ENCODE measurements at regions not wholly inside any gene's neighbourhood (a gene's known extent, or its start where the extent isn't known, plus 50 kb on each side); places are given as distances from the start of the nearest gene placed in this dataset.

DNA sequence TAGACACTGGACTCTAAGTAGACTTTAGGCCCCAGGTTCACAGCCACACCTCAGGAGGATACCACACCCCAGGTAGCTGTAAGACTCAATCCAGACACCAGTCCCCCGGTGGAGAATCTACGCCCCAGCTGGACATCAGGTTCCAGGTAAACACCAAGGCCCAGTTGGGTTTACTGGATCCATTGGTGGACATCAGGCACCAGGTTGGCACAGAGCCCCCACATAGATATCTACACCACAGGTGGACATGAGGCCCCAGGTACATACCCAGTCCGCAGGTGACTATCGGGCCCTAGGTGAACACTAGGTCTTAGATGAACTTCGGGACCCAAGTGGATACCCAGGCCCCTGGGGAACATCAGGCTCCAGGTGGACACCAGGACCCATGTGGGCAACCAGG is 58.9 kb upstream of the SEPTIN5 start:
- Histone ChIP-seq H3K36me3 (replicated peaks) (no peaks in the 10 kb centered on the region), H3K27me3 (replicated peaks) (peaks cover 3% of the 10 kb centered on the region), H3K27ac (no peak overlapping the region), H3K4me3 (ENCODE audit: low read depth, low read length) (no peak overlapping the region)
- no peak for DNase-seq
- in situ Hi-C loops (cut with HindIII; ENCODE audit: low pct_ligation_motif_present, low sequenced_read_pairs), result no loop called here
- TF ChIP-seq, protein P1, sequence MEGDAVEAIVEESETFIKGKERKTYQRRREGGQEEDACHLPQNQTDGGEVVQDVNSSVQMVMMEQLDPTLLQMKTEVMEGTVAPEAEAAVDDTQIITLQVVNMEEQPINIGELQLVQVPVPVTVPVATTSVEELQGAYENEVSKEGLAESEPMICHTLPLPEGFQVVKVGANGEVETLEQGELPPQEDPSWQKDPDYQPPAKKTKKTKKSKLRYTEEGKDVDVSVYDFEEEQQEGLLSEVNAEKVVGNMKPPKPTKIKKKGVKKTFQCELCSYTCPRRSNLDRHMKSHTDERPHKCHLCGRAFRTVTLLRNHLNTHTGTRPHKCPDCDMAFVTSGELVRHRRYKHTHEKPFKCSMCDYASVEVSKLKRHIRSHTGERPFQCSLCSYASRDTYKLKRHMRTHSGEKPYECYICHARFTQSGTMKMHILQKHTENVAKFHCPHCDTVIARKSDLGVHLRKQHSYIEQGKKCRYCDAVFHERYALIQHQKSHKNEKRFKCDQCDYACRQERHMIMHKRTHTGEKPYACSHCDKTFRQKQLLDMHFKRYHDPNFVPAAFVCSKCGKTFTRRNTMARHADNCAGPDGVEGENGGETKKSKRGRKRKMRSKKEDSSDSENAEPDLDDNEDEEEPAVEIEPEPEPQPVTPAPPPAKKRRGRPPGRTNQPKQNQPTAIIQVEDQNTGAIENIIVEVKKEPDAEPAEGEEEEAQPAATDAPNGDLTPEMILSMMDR (IDR thresholded peaks at IDR 0.05; ENCODE audit: low read depth, low read length, missing control alignments), result no peak

DNA sequence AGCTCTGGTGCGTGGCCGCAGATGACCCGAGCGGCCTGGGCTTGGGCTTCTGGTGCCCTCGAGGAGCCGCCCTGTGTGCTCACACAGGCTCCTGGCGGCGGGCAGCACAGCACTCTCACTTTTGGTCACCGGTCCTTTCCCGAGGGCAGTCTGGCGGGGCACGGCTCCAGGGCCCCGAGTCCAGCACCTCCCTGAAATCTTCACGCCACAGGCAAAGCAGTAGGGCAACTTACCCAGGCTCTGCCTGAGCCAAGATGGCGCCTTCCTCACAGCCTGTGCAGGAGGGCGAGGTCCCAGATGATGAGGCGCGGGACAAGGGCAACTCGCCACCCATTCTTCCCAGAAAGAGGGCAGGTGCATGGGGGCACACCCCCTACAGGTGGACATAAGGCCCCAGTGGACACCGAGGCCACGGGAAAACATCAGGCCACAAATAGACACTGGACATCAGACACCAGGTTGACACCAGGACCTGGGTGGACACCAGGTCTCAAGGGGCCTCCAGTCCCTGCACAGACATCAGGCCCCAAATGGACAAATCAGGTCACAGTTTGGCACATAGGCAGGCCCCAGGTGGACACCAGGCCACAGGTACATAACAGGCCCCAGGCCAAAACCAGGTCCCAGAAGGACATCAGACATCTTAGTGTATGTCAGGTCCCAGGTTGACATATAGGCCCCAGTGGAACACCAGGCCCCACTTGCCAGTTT is 57.6 kb upstream of the SEPTIN5 start:
- in situ Hi-C loops (cut with HindIII; ENCODE audit: low pct_ligation_motif_present, low sequenced_read_pairs), result no loop called here
- TF ChIP-seq, protein P1 (IDR thresholded peaks at IDR 0.05; ENCODE audit: low read depth, low read length, missing control alignments), result no peak
- no peak overlapping the region for H3K27ac ChIP-seq

DNA sequence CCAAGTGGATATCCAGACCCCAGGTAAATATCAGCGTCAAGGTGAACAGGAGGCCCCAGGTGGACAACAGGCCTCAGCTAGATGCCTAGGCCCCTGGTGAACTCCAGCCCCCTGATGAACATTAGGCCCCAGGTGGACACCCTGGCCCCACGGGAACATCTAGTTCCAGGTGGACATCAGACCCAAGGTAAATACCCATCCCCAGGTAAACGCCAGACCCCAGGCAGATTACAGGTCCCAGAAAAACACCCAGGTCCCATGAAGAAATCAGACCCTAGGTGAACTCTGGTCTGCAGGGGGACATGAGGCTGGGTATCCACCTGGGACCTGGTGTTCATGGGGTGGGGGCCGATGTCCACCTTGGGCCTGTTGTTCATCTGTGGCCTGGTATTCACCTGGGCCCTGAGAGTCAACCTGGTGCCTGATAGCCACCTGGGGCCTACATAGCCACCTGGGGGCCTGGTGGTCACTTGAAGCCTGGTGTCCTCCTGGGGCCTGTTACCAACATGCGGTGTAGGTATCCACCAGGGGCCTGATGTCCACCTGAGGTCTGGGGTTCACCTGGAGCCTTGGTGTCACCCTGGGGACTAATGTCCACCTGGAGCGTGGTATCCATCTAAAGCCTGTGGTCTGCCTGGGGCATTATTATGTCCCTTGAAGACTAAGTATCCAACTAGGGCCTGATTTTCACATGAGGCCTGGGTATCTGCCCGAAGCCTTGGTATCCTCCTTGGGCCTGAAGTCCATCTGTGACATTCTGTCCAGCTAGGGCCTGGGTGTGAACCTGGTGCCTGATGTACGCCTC is 56.8 kb upstream of the SEPTIN5 start:
- DNase-seq, result no peak
- no peaks in the 10 kb centered on the region for H3K27me3 ChIP-seq (replicated peaks)
- H3K27ac ChIP-seq, result no peak overlapping the region
- TF ChIP-seq, protein P1 (IDR thresholded peaks at IDR 0.05; ENCODE audit: low read depth, low read length, missing control alignments), result no peak
- in situ Hi-C loops (cut with HindIII; ENCODE audit: low pct_ligation_motif_present, low sequenced_read_pairs), result no loop called here
- no peaks in the 10 kb centered on the region for H3K36me3 ChIP-seq (replicated peaks)
- H3K4me3 ChIP-seq (ENCODE audit: low read depth, low read length), result no peak overlapping the region

More for the DNA sequence above, 57.6 kb upstream of the SEPTIN5 start:
- Histone ChIP-seq H3K36me3 (replicated peaks) (no peaks in the 10 kb centered on the region), H3K4me3 (ENCODE audit: low read depth, low read length) (no peak overlapping the region), H3K27me3 (replicated peaks) (no peaks in the 10 kb centered on the region)
- DNase-seq, result no peak

DNA sequence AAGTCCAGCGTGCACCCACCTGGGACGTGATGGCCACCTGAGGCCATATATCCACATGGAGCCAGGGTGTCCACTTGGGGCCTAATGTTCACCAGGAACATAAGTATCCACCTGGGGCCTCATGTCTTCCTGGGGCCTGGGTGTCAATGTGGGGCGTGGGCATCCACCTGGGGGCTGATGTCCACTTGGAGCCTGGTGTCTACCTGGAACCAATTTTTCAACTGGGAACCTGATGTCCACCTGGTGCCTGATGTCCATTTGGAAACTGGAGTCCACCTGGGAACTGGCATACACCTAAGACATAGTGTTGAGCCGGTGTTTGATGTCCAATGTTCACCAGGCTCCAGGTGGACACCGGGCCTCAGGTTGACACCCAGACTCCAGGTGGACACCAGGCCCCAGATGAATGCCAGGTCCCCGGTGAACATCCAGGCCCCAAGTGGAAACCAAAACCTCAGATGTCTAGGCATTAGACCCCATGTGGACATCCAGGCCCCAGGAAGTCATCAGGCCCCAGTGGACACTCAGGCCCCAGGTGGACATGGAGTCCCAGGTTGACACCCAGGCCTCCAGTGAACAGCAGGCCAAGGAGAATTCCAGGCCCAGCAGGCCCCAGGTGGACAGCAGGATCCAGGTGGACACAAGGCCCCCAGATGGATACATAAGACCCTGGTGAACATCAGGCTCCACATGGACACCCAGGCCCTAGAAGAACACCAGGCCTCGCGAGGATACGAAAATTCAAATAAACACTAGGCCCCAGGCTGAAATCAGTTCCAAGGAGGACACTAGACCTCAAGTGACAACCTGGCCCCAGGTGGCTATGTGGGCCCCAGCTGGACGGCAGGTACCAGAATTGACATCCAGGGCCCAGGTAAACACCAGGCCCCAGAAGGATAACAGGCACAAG is 56.0 kb upstream of the SEPTIN5 start:
- Histone ChIP-seq H3K27ac (no peak overlapping the region), H3K36me3 (replicated peaks) (no peaks in the 10 kb centered on the region), H3K4me3 (ENCODE audit: low read depth, low read length) (no peak overlapping the region), H3K27me3 (replicated peaks) (no peaks in the 10 kb centered on the region)
- no peak for DNase-seq
- TF ChIP-seq, protein P1 (IDR thresholded peaks at IDR 0.05; ENCODE audit: low read depth, low read length, missing control alignments), result no peak
- in situ Hi-C loops (cut with HindIII; ENCODE audit: low pct_ligation_motif_present, low sequenced_read_pairs), result no loop called here

DNA sequence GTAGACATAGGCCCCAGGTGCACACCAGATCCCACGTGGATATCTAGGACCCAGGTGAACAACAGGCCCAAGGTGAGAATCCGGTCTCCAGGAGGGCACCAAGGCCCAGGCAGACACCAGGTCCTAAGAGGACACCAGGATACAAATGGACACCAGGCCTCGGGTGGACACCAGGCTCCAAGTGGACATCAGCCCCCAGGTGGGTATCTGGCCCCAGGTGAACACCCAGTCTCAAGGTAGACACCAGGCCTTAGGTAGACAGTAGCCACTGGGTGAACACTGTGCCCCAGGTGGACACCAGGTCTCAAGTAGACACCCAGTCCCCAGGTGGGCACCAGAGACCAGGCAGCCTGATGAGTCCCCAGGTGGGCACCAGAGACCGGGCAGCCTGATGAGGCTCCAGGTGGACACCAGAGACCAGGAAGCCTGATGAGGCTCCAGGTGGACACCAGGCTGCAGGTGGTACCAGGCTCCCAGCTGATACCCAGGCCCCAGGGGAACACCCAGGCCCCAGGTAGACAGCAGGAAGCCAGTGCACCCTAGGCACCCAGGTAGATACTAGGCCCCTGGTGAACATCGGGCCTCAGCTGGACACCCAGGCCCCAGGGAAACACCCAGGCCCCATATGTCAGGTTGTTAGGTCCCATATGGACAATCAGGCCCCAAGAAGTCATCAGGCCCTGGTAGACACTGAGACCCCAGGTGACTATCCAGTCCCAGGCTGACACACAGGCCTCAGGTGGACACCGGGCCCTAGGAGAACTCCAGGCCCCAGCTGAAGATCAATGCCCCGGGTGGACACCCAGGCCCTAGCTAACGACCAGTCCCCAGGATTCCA is 55.1 kb upstream of the SEPTIN5 start:
- H3K36me3 ChIP-seq (replicated peaks), result no peaks in the 10 kb centered on the region
- in situ Hi-C loops (cut with HindIII; ENCODE audit: low pct_ligation_motif_present, low sequenced_read_pairs), result no loop called here
- H3K27ac ChIP-seq, result no peak overlapping the region
- no peaks in the 10 kb centered on the region for H3K27me3 ChIP-seq (replicated peaks)
- TF ChIP-seq, protein P1 (IDR thresholded peaks at IDR 0.05; ENCODE audit: low read depth, low read length, missing control alignments), result no peak
- no peak overlapping the region for H3K4me3 ChIP-seq (ENCODE audit: low read depth, low read length)
- DNase-seq, result no peak
